ENCODE measurements at regions not wholly inside any gene's neighbourhood (a gene's known extent, or its start where the extent isn't known, plus 50 kb on each side); places are given as distances from the start of the nearest gene placed in this dataset.

- TF ChIP-seq CTCF (IDR thresholded peaks at IDR 0.05) (no peak), POLR2A (IDR thresholded peaks at IDR 0.05) (no peak)
Measured at GRCh38 chr11:100629671-100630070, 57.4 kb upstream of the ARHGAP42 start.
